GM12878 (cell line): ENCODE measurements at regions not wholly inside any gene's neighbourhood (a gene's known extent, or its start where the extent isn't known, plus 50 kb on each side); places are given as distances from the start of the nearest gene placed in this dataset.

ENCODE experiments used
- ATAC-seq: fragments of 200-7000 bp; cut with Tn5 transposase; 3 replicates; pipeline ENCODE4 v1.9.1; 2020; ENCODE audit warnings: mild to moderate bottlenecking, moderate library complexity
- BruUV-seq: library from RNA; stranded (reverse); fragments of 400-500 nt; replicated peaks from 2 replicates; lab custom pipeline; 2021; lab: Mats Ljungman, UMichigan
- CTCF ChIA-PET: fragments of 300-600 bp; sonication (Branson Sonifier 250); formaldehyde crosslinking; extraction: SDS; loops from one replicate; lab custom pipeline; 2021; ENCODE audit warnings: inconsistent platforms; lab: Yijun Ruan, JAX
- POLR2A ChIA-PET: fragments of 350-600 bp; formaldehyde crosslinking; extraction: SDS; loops from one replicate; lab custom pipeline; 2021; ENCODE audit warnings: inconsistent platforms; lab: Charles Lee
- RAD21 ChIA-PET: fragments of 300-600 bp; sonication (Branson Sonifier 250); formaldehyde crosslinking; loops from one replicate; lab custom pipeline; 2023; ENCODE audit warnings: antibody characterized with exemption; ENCODE audit not compliant: unreplicated experiment; lab: Charles Lee
- SMC1A ChIA-PET: fragments of 300-600 bp; sonication (Branson Sonifier 250); formaldehyde crosslinking; loops from one replicate; lab custom pipeline; 2023; ENCODE audit not compliant: unreplicated experiment, uncharacterized antibody; lab: Charles Lee
- DNase-seq: peaks from one replicate; pipeline ENCODE4 v3.0.0-alpha.2; 2011; ENCODE audit warnings: low read depth, low spot score
- FAIRE-seq: peaks from 3 replicates; lab custom pipeline; 2011; peaks lifted over from hg19 to GRCh38; lab: Jason Lieb, UNC
- H2AFZ ChIP-seq: 2 replicates; pipeline ENCODE4 v1.6.0; 2011; ENCODE audit warnings: low read depth, low read length, control low read depth; ENCODE audit not compliant: control insufficient read depth
- H3K27ac ChIP-seq: 2 replicates; pipeline ENCODE4 v1.5.1; 2011; ENCODE audit warnings: control low read depth; ENCODE audit not compliant: control insufficient read depth, insufficient read depth
- H3K27me3 ChIP-seq, 2 experiments: replicated peaks in 1 of 2; 2 replicates each; pipeline versions ENCODE4 v1.6.0 to v1.6.1; 2011; ENCODE audit warnings: low read length in 1 of 2; ENCODE audit not compliant: control insufficient read depth in 2 of 2, insufficient read depth in 2 of 2
- H3K36me3 ChIP-seq, 2 experiments: 2 replicates each; pipeline ENCODE4 v1.5.1; 2011; ENCODE audit warnings: low read length in 1 of 2; ENCODE audit not compliant: control insufficient read depth in 2 of 2, insufficient read depth in 2 of 2
- H3K4me1 ChIP-seq: 2 replicates; pipeline ENCODE4 v1.6.1; 2011; ENCODE audit warnings: mild to moderate bottlenecking, low read length, moderate library complexity, mixed read lengths; ENCODE audit not compliant: control insufficient read depth, insufficient read depth
- H3K4me2 ChIP-seq: 2 replicates; pipeline ENCODE4 v1.6.0; 2011; ENCODE audit warnings: control low read depth; ENCODE audit not compliant: control insufficient read depth, insufficient read depth
- H3K4me3 ChIP-seq: fragments of 200-600 bp; sonication (generic); 2 replicates; pipeline ENCODE4 v1.5.1; 2016
- H3K79me2 ChIP-seq: 2 replicates; pipeline ENCODE4 v1.6.0; 2011; ENCODE audit warnings: low read length; ENCODE audit not compliant: control insufficient read depth, insufficient read depth
- H3K9ac ChIP-seq: 2 replicates; pipeline ENCODE4 v1.8.0; 2011; ENCODE audit warnings: low read length, control low read depth, mixed read lengths; ENCODE audit not compliant: control insufficient read depth, insufficient read depth
- H3K9me3 ChIP-seq: replicated peaks from 3 replicates; pipeline ENCODE4 v1.5.1; 2011; ENCODE audit warnings: mild to moderate bottlenecking, low read length; ENCODE audit not compliant: control insufficient read depth, insufficient read depth
- H4K20me1 ChIP-seq: 2 replicates; pipeline ENCODE4 v1.6.0; 2011; ENCODE audit not compliant: control insufficient read depth, insufficient read depth
- BACH1 ChIP-seq: fragments of 450-650 bp; IDR thresholded peaks from 2 replicates; pipeline ENCODE4 v1.6.1; 2017; ENCODE audit warnings: mild to moderate bottlenecking, borderline replicate concordance
- EP300 ChIP-seq, 2 experiments: fragments of 150-350 bp in 1 of 2; IDR thresholded peaks; 2 replicates each; pipeline ENCODE4 v1.6.1; 2011 to 2012; ENCODE audit warnings: low read depth in 2 of 2, low read length in 2 of 2, borderline replicate concordance in 1 of 2, improper control_type of control experiment in 1 of 2, inconsistent platforms in 1 of 2; ENCODE audit not compliant: control insufficient read depth in 1 of 2
- EZH2 ChIP-seq: IDR thresholded peaks from 2 replicates; pipeline ENCODE4 v1.6.1; 2012; ENCODE audit warnings: low read depth, mild to moderate bottlenecking, control low read depth, inconsistent platforms, low read length, borderline replicate concordance; ENCODE audit not compliant: control insufficient read depth
- FOXM1 ChIP-seq: IDR thresholded peaks from 2 replicates; pipeline ENCODE4 v1.6.1; 2012; ENCODE audit warnings: low read depth, mild to moderate bottlenecking, inconsistent platforms, low read length, moderate library complexity
- GATAD2B ChIP-seq: fragments of 450-650 bp; conservative IDR thresholded peaks from 2 replicates; pipeline ENCODE4 v1.6.1; 2017; ENCODE audit warnings: low read depth, mild to moderate bottlenecking, moderate library complexity
- IKZF2 ChIP-seq, 2 experiments: fragments of 450-650 bp; IDR thresholded peaks; 2 replicates each; pipeline ENCODE4 v1.6.1; 2017; ENCODE audit warnings: mild to moderate bottlenecking in 2 of 2, moderate library complexity in 2 of 2
- KDM1A ChIP-seq: fragments of 200-600 bp; sonication (generic); IDR thresholded peaks from 2 replicates; pipeline ENCODE4 v1.6.1; 2016; ENCODE audit warnings: borderline replicate concordance
- MTA2 ChIP-seq: fragments of 450-650 bp; IDR thresholded peaks from 2 replicates; pipeline ENCODE4 v1.6.1; 2016; ENCODE audit warnings: low read depth, mild to moderate bottlenecking, moderate library complexity
- NR2C1 ChIP-seq: fragments of 450-650 bp; IDR thresholded peaks from 2 replicates; pipeline ENCODE4 v1.6.1; 2017; ENCODE audit warnings: antibody characterized with exemption, mild to moderate bottlenecking, moderate library complexity
- NRF1 ChIP-seq: conservative IDR thresholded peaks from 2 replicates; pipeline ENCODE4 v1.6.1; 2011; ENCODE audit warnings: mild to moderate bottlenecking, low read depth, low read length, improper control_type of control experiment
- RAD21 ChIP-seq: IDR thresholded peaks from 2 replicates; pipeline ENCODE4 v1.6.1; 2011; ENCODE audit warnings: mild to moderate bottlenecking, low read depth, low read length, moderate library complexity; ENCODE audit not compliant: insufficient read depth
- RFX5 ChIP-seq: IDR thresholded peaks from 2 replicates; pipeline ENCODE4 v1.6.1; 2011; ENCODE audit warnings: low read depth, low read length, improper control_type of control experiment
- SMC3 ChIP-seq: IDR thresholded peaks from 2 replicates; pipeline ENCODE4 v1.6.1; 2011; ENCODE audit warnings: low read length, improper control_type of control experiment, borderline replicate concordance
- ZNF217 ChIP-seq: fragments of 450-650 bp; IDR thresholded peaks from 2 replicates; pipeline ENCODE4 v1.6.1; 2017; ENCODE audit warnings: antibody characterized with exemption, mild to moderate bottlenecking
- WGBS: methylation state at CpG from one replicate; pipeline ENCODE4 v1.1.6; 2016; ENCODE audit warnings: low lambda C conversion rate; ENCODE audit not compliant: insufficient replicate concordance, insufficient coverage; ENCODE audit errors: missing lambda C conversion rate; 5-methylcytosine and 5-hydroxymethylcytosine counted together
- in situ Hi-C: fragments of 300-500 bp; cut with MboI; formaldehyde crosslinking; loops from 9 replicates; pipeline ENCODE4 v1.14.3; 2018; ENCODE audit warnings: mixed read lengths
- intact Hi-C: fragments of 100-400 bp; cut with micrococcal nuclease; formaldehyde crosslinking; loops from one replicate; pipeline ENCODE4 v1.14.2; 2022; ENCODE audit not compliant: unreplicated experiment

GRCh38 chr12:67141296-67142018, 127.7 kb upstream of the CAND1 start:
- RAD21 ChIA-PET: no interaction called here
- no peak for FAIRE-seq
- intact Hi-C loops (no loop called here), in situ Hi-C loops (no loop called here)
- H3K9ac ChIP-seq: no peak overlapping the region
- no peak overlapping the region for H2AFZ ChIP-seq
- no TSS peak for BruUV-seq
- no peaks in the 10 kb centered on the region for H3K9me3 ChIP-seq
- TF ChIP-seq IKZF2 (IDR thresholded peaks at IDR 0.05) (no peak), EZH2 (no peak), NRF1 (no peak), EP300 (IDR thresholded peaks at IDR 0.05; ENCODE audit: borderline replicate concordance in 1 of 2, control insufficient read depth in 1 of 2, low read depth in 2 of 2, low read length in 2 of 2) (no peak), RFX5 (no peak), ZNF217 (no peak), SMC3 (no peak), GATAD2B (no peak), KDM1A (no peak), RAD21 (no peak), MTA2 (no peak), NR2C1 (no peak), FOXM1 (no peak), BACH1 (no peak)
- H3K36me3 ChIP-seq: no peaks in the 10 kb centered on the region
- no peaks in the 10 kb centered on the region for H3K79me2 ChIP-seq
- CTCF ChIA-PET: no interaction called here
- H3K27me3 ChIP-seq: no peaks in the 10 kb centered on the region
- H3K4me3 ChIP-seq: no peak overlapping the region
- POLR2A ChIA-PET: no interaction called here
- 0% methylated on average over 1 of the region's 1 CpG for WGBS
- SMC1A ChIA-PET: no interaction called here
- no peak for DNase-seq
- H4K20me1 ChIP-seq: no peaks in the 10 kb centered on the region
- H3K4me1 ChIP-seq: no peaks in the 10 kb centered on the region
- no peak overlapping the region for H3K27ac ChIP-seq
- no peak overlapping the region for H3K4me2 ChIP-seq
- no peak for ATAC-seq
